Endothelial cell of umbilical vein (primary cell): ENCODE measurements at regions not wholly inside any gene's neighbourhood (a gene's known extent, or its start where the extent isn't known, plus 50 kb on each side); places are given as distances from the start of the nearest gene placed in this dataset.

Experiments
- BruUV-seq: library from RNA; stranded (reverse); fragments of 400-500 nt; replicated peaks from 2 replicates; lab custom pipeline; 2021; lab: Mats Ljungman, UMichigan
- CTCF ChIA-PET: fragments of 300-600, 350-600 bp; sonication (Branson Sonifier 250); formaldehyde crosslinking; loops from one replicate; lab custom pipeline; 2021; ENCODE audit warnings: antibody characterized with exemption, inconsistent platforms; lab: Charles Lee
- POLR2A ChIA-PET: fragments of 300-600, 350-600 bp; sonication (Branson Sonifier 250); formaldehyde crosslinking; loops from one replicate; lab custom pipeline; 2021; ENCODE audit warnings: antibody characterized with exemption, inconsistent platforms; lab: Charles Lee
- DNase-seq: peaks from one replicate; pipeline ENCODE4 v3.0.0-alpha.2; 2011; ENCODE audit warnings: low read depth, low spot score
- FAIRE-seq: peaks from 2 replicates; lab custom pipeline; 2011; peaks lifted over from hg19 to GRCh38; lab: Jason Lieb, UNC
- H2AFZ ChIP-seq: 2 replicates; pipeline ENCODE4 v1.6.0; 2012; ENCODE audit warnings: low read depth, low read length, control low read depth, inconsistent platforms
- H3K27ac ChIP-seq: 2 replicates; pipeline ENCODE4 v1.5.1; 2011; ENCODE audit warnings: low read depth, mild to moderate bottlenecking, control low read depth, low read length, moderate library complexity; ENCODE audit not compliant: insufficient read depth
- H3K27me3 ChIP-seq, 2 experiments: 2 replicates each; pipeline versions ENCODE4 v1.6.0 to v1.6.1; 2011; ENCODE audit warnings: low read length in 2 of 2, mixed read lengths in 1 of 2; ENCODE audit not compliant: control insufficient read depth in 2 of 2, insufficient read depth in 2 of 2
- H3K36me3 ChIP-seq, 2 experiments: 2 replicates in 1 of 2; 3 replicates in 1 of 2; pipeline ENCODE4 v1.5.1; 2011; ENCODE audit warnings: low read length in 2 of 2, mild to moderate bottlenecking in 1 of 2, moderate library complexity in 1 of 2; ENCODE audit not compliant: control insufficient read depth in 2 of 2, insufficient read depth in 2 of 2; ENCODE audit errors: extremely low read depth in 1 of 2
- H3K4me1 ChIP-seq: 3 replicates; pipeline ENCODE4 v1.5.1; 2011; ENCODE audit warnings: mild to moderate bottlenecking, low read length; ENCODE audit not compliant: control insufficient read depth, insufficient read depth; ENCODE audit errors: extremely low read depth
- H3K4me2 ChIP-seq: 2 replicates; pipeline ENCODE4 v1.6.1; 2011; ENCODE audit warnings: low read length, control low read depth, mixed read lengths; ENCODE audit not compliant: insufficient read depth
- H3K4me3 ChIP-seq, 3 experiments: fragments of 200-600 bp in 1 of 3; sonication (generic), shearing (Covaris generic) in 1 of 3; replicated peaks in 1 of 3; 2 replicates each; pipeline ENCODE4 v1.5.1; 2011 to 2016; ENCODE audit warnings: control low read depth in 3 of 3, low read length in 3 of 3, mild to moderate bottlenecking in 2 of 3, inconsistent platforms in 1 of 3, low read depth in 1 of 3, moderate library complexity in 1 of 3; ENCODE audit not compliant: insufficient read depth in 1 of 3
- H3K79me2 ChIP-seq: 2 replicates; pipeline ENCODE4 v1.6.0; 2012; ENCODE audit warnings: low read length, inconsistent platforms; ENCODE audit not compliant: control insufficient read depth, insufficient read depth
- H3K9ac ChIP-seq: replicated peaks from 2 replicates; pipeline ENCODE3; 2011; ENCODE audit warnings: low read length, control low read depth; ENCODE audit not compliant: insufficient read depth; ENCODE audit errors: extremely low read depth
- H3K9me1 ChIP-seq: replicated peaks from 3 replicates; pipeline ENCODE4 v1.6.0; 2011; ENCODE audit warnings: mild to moderate bottlenecking, low read length; ENCODE audit not compliant: control insufficient read depth, insufficient read depth; ENCODE audit errors: extremely low read depth
- H3K9me3 ChIP-seq: replicated peaks from 2 replicates; pipeline ENCODE4 v1.5.1; 2012; ENCODE audit warnings: low read length, inconsistent platforms; ENCODE audit not compliant: control insufficient read depth, insufficient read depth
- H4K20me1 ChIP-seq: replicated peaks from 2 replicates; pipeline ENCODE3; 2011; ENCODE audit warnings: mild to moderate bottlenecking, low read length; ENCODE audit not compliant: control insufficient read depth, insufficient read depth; ENCODE audit errors: extremely low read depth
- CTCF ChIP-seq, 2 donors: IDR thresholded peaks; 1 replicate in 1 of 2; 2 replicates in 1 of 2; pipeline ENCODE4 v1.5.1; 2011; ENCODE audit warnings: low read length in 2 of 2, mild to moderate bottlenecking in 2 of 2, moderate library complexity in 2 of 2, control low read depth in 1 of 2, inconsistent platforms in 1 of 2, low read depth in 1 of 2; ENCODE audit not compliant: insufficient read depth in 1 of 2; ENCODE audit errors: extremely low read depth in 1 of 2
- EZH2 ChIP-seq: IDR thresholded peaks from 2 replicates; pipeline ENCODE4 v1.6.1; 2012; ENCODE audit warnings: borderline replicate concordance, low read depth, mild to moderate bottlenecking, moderate library complexity, low read length, inconsistent platforms; ENCODE audit not compliant: severe bottlenecking
- FOS ChIP-seq: IDR thresholded peaks from 2 replicates; pipeline ENCODE4 v1.6.1; 2011; ENCODE audit warnings: mild to moderate bottlenecking, low read length, moderate library complexity, borderline replicate concordance; ENCODE audit not compliant: insufficient read depth
- GATA2 ChIP-seq: IDR thresholded peaks from 2 replicates; pipeline ENCODE4 v1.7.0; 2011; ENCODE audit warnings: low read depth, mild to moderate bottlenecking, moderate library complexity, mixed read lengths, low read length; ENCODE audit not compliant: insufficient read length, insufficient read depth
- JUN ChIP-seq: IDR thresholded peaks from 2 replicates; pipeline ENCODE4 v1.6.1; 2011; ENCODE audit warnings: borderline replicate concordance, low read depth; ENCODE audit not compliant: insufficient read length, insufficient read depth
- MAX ChIP-seq: IDR thresholded peaks from 2 replicates; pipeline ENCODE4 v1.6.1; 2011; ENCODE audit not compliant: insufficient read depth, insufficient read length
- MYC ChIP-seq: IDR thresholded peaks from one replicate; pipeline ENCODE4 v1.6.1; 2011; ENCODE audit warnings: mild to moderate bottlenecking, low read depth, low read length
- POLR2A ChIP-seq: IDR thresholded peaks from 2 replicates; pipeline ENCODE4 v1.6.1; 2012; ENCODE audit warnings: low read depth, mild to moderate bottlenecking, control low read depth, low read length
- POLR2AphosphoS5 ChIP-seq: IDR thresholded peaks from 2 replicates; pipeline ENCODE4 v1.6.1; 2012; ENCODE audit warnings: low read depth, mild to moderate bottlenecking, control low read depth, low read length, moderate library complexity; ENCODE audit not compliant: insufficient read depth
- dilution Hi-C: fragments of 300-500 bp; cut with MboI; formaldehyde crosslinking; loops from one replicate; pipeline ENCODE4 v1.15.0; 2019; ENCODE audit warnings: low sequenced_read_pairs; ENCODE audit not compliant: extremely low pct_ligation_motif_present
- intact Hi-C: fragments of 100-400 bp; cut with micrococcal nuclease; formaldehyde crosslinking; loops from one replicate; pipeline ENCODE4 v1.10.0; 2022

GRCh38 chr4:164485136-164485535 is 268.8 kb upstream of the SMIM31 start:
- H3K9me3 ChIP-seq: peaks cover 2% of the 10 kb centered on the region
- H3K79me2 ChIP-seq: no peaks in the 10 kb centered on the region
- no peak overlapping the region for H3K27ac ChIP-seq
- intact Hi-C loops: no loop called here
- ChIA-PET POLR2A (no interaction called here), CTCF (no interaction called here)
- H3K36me3 ChIP-seq: no peaks in the 10 kb centered on the region
- H2AFZ ChIP-seq: no peak overlapping the region
- H3K9ac ChIP-seq: no peak overlapping the region
- TF ChIP-seq MAX: no peak
- no peak for TF ChIP-seq JUN
- TF ChIP-seq MYC: no peak
- no peak for TF ChIP-seq POLR2AphosphoS5
- TF ChIP-seq FOS: no peak
- TF ChIP-seq EZH2: no peak
- TF ChIP-seq POLR2A: no peak
- TF ChIP-seq GATA2: no peak
- no peaks in the 10 kb centered on the region for H3K27me3 ChIP-seq
- no peaks in the 10 kb centered on the region for H4K20me1 ChIP-seq
- no peak overlapping the region for H3K4me3 ChIP-seq
- DNase-seq (no peak), FAIRE-seq (no peak)
- no peaks in the 10 kb centered on the region for H3K4me1 ChIP-seq
- no peaks in the 10 kb centered on the region for H3K9me1 ChIP-seq
- dilution Hi-C loops: no loop called here
- no peak overlapping the region for H3K4me2 ChIP-seq
- BruUV-seq: no TSS peak

- H3K9me1 ChIP-seq: no peaks in the 10 kb centered on the region
- H3K27ac ChIP-seq: no peak overlapping the region
- no peaks in the 10 kb centered on the region for H3K36me3 ChIP-seq
- H3K4me3 ChIP-seq: no peak overlapping the region
- TF ChIP-seq MAX: no peak
- no peak for TF ChIP-seq JUN
- TF ChIP-seq MYC: no peak
- no peak for TF ChIP-seq FOS
- TF ChIP-seq POLR2AphosphoS5: no peak
- no peak for TF ChIP-seq GATA2
- no peak for TF ChIP-seq EZH2
- TF ChIP-seq CTCF (IDR thresholded peaks at IDR 0.05; ENCODE audit: extremely low read depth in 1 of 2, insufficient read depth in 1 of 2, low read depth in 1 of 2, low read length in 2 of 2): no peak
- TF ChIP-seq POLR2A: no peak
- no peak overlapping the region for H2AFZ ChIP-seq
- BruUV-seq: no TSS peak
- intact Hi-C loops (no loop called here), dilution Hi-C loops (no loop called here)
- no peaks in the 10 kb centered on the region for H4K20me1 ChIP-seq
- no peaks in the 10 kb centered on the region for H3K27me3 ChIP-seq
- no peak overlapping the region for H3K9ac ChIP-seq
- no peaks in the 10 kb centered on the region for H3K79me2 ChIP-seq
- FAIRE-seq (no peak), DNase-seq (no peak)
- no peaks in the 10 kb centered on the region for H3K4me1 ChIP-seq
- ChIA-PET CTCF (no interaction called here), POLR2A (no interaction called here)
- H3K9me3 ChIP-seq: peaks cover 2% of the 10 kb centered on the region
- no peak overlapping the region for H3K4me2 ChIP-seq
These were observed 265.8 kb upstream of the SMIM31 start for GRCh38 chr4:164488114-164488513.
